DND-41 (cell line): ENCODE measurements at regions not wholly inside any gene's neighbourhood (a gene's known extent, or its start where the extent isn't known, plus 50 kb on each side); places are given as distances from the start of the nearest gene placed in this dataset.

ENCODE experiments used
- ATAC-seq: fragments of 200-7000 bp; cut with Tn5 transposase; 3 replicates; pipeline ENCODE4 v1.9.1; 2021; ENCODE audit warnings: low read depth; ENCODE audit not compliant: insufficient read depth
- DNase-seq: peaks from one replicate; pipeline ENCODE4 v3.0.0-alpha.2; 2020
- H2AFZ ChIP-seq: 2 replicates; pipeline ENCODE4 v1.6.0; 2012; ENCODE audit warnings: low read depth, low read length
- H3K27ac ChIP-seq: 2 replicates; pipeline ENCODE4 v1.5.1; 2012; ENCODE audit warnings: low read length, inconsistent platforms
- H3K27me3 ChIP-seq: fragments of 200-600 bp; sonication (generic); 2 replicates; pipeline ENCODE4 v1.6.0; 2012; ENCODE audit warnings: low read length, mild to moderate bottlenecking, inconsistent platforms; ENCODE audit not compliant: insufficient read depth, poor library complexity
- H3K36me3 ChIP-seq: 2 replicates; pipeline ENCODE4 v1.5.1; 2012; ENCODE audit warnings: low read length, inconsistent platforms; ENCODE audit not compliant: insufficient read depth
- H3K4me1 ChIP-seq: 2 replicates; pipeline ENCODE4 v1.5.1; 2012; ENCODE audit warnings: mild to moderate bottlenecking, low read length; ENCODE audit not compliant: insufficient read depth
- H3K4me2 ChIP-seq: 2 replicates; pipeline ENCODE4 v1.6.0; 2012; ENCODE audit warnings: mild to moderate bottlenecking, moderate library complexity, low read length, inconsistent platforms; ENCODE audit not compliant: insufficient read depth
- H3K4me3 ChIP-seq, 2 experiments: fragments of 200-600 bp in 1 of 2; shearing (Covaris generic) in 1 of 2; 2 replicates each; pipeline ENCODE4 v1.5.1; 2012 to 2016; ENCODE audit warnings: inconsistent platforms in 2 of 2, low read length in 2 of 2, mild to moderate bottlenecking in 2 of 2, low read depth in 1 of 2, moderate library complexity in 1 of 2
- H3K79me2 ChIP-seq: 2 replicates; pipeline ENCODE4 v1.6.0; 2012; ENCODE audit warnings: low read length, inconsistent platforms; ENCODE audit not compliant: insufficient read depth
- H3K9ac ChIP-seq: 2 replicates; pipeline ENCODE4 v1.6.0; 2012; ENCODE audit warnings: low read depth, mild to moderate bottlenecking, inconsistent platforms, low read length, moderate library complexity
- H3K9me3 ChIP-seq: 2 replicates; pipeline ENCODE4 v1.5.1; 2012; ENCODE audit warnings: low read length, moderate library complexity, mild to moderate bottlenecking, inconsistent platforms; ENCODE audit not compliant: insufficient read depth, severe bottlenecking
- H4K20me1 ChIP-seq: 2 replicates; pipeline ENCODE4 v1.6.0; 2012; ENCODE audit warnings: low read length; ENCODE audit not compliant: insufficient read depth
- EZH2 ChIP-seq: IDR thresholded peaks from 3 replicates; pipeline ENCODE4 v1.6.1; 2012; ENCODE audit warnings: borderline replicate concordance, low read depth, mild to moderate bottlenecking, moderate library complexity, low read length, inconsistent platforms; ENCODE audit not compliant: severe bottlenecking
- TF ChIP-seq, protein P1 (sequence below): IDR thresholded peaks from 2 replicates; pipeline ENCODE4 v1.5.1; 2012; ENCODE audit warnings: borderline replicate concordance, low read length, moderate library complexity, mild to moderate bottlenecking; ENCODE audit not compliant: poor library complexity, severe bottlenecking; ENCODE audit errors: extremely low read depth

DNA sequence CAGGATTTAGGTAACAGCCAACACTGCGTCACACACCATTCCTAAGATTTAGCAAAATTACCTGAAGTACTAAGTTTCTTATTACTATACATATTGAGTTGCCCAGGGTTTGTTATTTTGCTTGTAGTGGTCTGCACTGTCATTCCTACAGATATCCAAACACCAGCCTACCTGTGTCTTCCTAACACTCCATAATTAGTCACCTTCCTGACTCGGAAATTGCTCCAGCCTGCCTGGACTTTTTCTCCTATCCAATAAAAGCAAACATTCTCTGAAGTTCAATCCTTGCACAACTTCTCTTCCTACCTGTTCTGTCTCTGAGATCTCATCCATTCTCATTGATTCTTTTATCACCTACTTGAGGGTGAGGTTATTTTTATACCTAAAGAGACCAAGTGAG, 243.9 kb downstream of the NR2F1-AS1 start:
- Histone ChIP-seq H2AFZ (no peak overlapping the region), H3K27me3 (no peaks in the 10 kb centered on the region), H3K4me2 (no peak overlapping the region), H3K4me1 (no peaks in the 10 kb centered on the region), H3K9ac (no peak overlapping the region), H3K36me3 (no peaks in the 10 kb centered on the region), H3K79me2 (no peaks in the 10 kb centered on the region), H3K27ac (no peak overlapping the region), H3K9me3 (no peaks in the 10 kb centered on the region), H3K4me3 (no peak overlapping the region), H4K20me1 (no peaks in the 10 kb centered on the region)
- DNase-seq: no peak
- ATAC-seq: no peak
- TF ChIP-seq EZH2: no peak
- TF ChIP-seq, protein P1, sequence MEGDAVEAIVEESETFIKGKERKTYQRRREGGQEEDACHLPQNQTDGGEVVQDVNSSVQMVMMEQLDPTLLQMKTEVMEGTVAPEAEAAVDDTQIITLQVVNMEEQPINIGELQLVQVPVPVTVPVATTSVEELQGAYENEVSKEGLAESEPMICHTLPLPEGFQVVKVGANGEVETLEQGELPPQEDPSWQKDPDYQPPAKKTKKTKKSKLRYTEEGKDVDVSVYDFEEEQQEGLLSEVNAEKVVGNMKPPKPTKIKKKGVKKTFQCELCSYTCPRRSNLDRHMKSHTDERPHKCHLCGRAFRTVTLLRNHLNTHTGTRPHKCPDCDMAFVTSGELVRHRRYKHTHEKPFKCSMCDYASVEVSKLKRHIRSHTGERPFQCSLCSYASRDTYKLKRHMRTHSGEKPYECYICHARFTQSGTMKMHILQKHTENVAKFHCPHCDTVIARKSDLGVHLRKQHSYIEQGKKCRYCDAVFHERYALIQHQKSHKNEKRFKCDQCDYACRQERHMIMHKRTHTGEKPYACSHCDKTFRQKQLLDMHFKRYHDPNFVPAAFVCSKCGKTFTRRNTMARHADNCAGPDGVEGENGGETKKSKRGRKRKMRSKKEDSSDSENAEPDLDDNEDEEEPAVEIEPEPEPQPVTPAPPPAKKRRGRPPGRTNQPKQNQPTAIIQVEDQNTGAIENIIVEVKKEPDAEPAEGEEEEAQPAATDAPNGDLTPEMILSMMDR: no peak

DNA sequence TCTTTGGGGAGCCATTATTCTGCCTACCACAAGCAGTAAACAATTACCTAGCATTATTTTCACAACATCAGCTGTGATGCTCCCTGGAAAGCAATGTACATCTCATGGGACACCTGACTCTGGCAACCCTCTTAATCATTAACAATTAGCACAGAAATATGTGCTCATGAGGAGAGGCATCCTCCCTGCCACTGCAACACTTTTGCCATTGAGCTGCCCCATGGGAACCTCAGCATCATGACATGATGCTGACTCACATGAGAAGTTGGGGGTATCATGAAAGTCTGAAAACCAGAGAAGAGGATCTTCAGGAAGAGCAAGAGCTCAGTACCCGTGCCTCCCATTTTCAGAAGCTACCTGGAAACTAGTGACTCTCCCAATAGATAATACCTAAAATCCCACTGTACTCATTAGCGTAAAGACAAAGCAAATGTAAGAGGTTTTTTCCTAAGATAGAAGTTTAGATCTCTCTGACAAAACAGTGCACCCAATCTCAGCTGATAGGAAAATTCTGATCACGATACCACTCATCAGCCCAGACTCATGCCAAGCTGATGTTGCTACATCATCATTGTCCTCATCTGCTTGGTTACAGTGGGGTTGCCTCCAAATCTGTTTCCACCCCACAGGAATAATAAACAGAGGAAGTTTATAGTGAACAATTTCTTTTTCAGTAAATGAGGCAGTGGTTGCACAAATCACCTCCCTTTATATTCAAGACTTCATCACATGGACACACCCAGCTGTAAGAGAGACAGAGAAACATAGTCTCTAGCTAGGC, 244.5 kb downstream of the NR2F1-AS1 start:
- TF ChIP-seq, protein P1: no peak
- TF ChIP-seq EZH2: no peak
- no peaks in the 10 kb centered on the region for H3K79me2 ChIP-seq
- H4K20me1 ChIP-seq: no peaks in the 10 kb centered on the region
- H3K9me3 ChIP-seq: no peaks in the 10 kb centered on the region
- no peak overlapping the region for H3K27ac ChIP-seq
- no peak overlapping the region for H2AFZ ChIP-seq
- no peak overlapping the region for H3K9ac ChIP-seq
- DNase-seq (no peak), ATAC-seq (no peak)
- H3K4me2 ChIP-seq: no peak overlapping the region
- no peaks in the 10 kb centered on the region for H3K27me3 ChIP-seq
- H3K4me3 ChIP-seq: no peak overlapping the region
- no peaks in the 10 kb centered on the region for H3K4me1 ChIP-seq
- no peaks in the 10 kb centered on the region for H3K36me3 ChIP-seq

DNA sequence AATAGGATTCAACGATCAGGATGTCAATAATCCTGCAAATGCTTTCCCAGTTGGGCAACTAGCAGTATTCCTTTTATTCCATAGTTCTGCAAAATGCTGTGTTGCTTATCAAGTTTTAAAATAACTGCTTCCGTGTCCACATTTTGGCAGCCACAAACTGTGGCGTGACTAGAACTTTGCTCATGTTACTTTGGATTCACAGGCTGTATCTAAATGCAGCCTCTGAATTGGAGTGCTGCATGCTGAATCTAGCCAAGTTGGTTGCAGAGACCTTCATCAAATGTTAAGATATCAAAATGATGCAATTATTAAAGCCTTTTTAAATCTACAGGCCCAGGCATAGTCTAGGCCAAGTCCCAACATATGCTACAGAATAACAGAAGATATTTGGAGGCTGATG, 249.2 kb downstream of the NR2F1-AS1 start:
- Histone ChIP-seq H3K27ac (no peak overlapping the region), H4K20me1 (no peaks in the 10 kb centered on the region), H3K79me2 (no peaks in the 10 kb centered on the region), H3K27me3 (no peaks in the 10 kb centered on the region), H3K36me3 (no peaks in the 10 kb centered on the region), H3K9ac (no peak overlapping the region), H2AFZ (no peak overlapping the region), H3K4me1 (no peaks in the 10 kb centered on the region), H3K4me2 (no peak overlapping the region), H3K4me3 (no peak overlapping the region), H3K9me3 (no peaks in the 10 kb centered on the region)
- TF ChIP-seq, protein P1: no peak
- TF ChIP-seq EZH2: no peak
- DNase-seq (no peak), ATAC-seq (no peak)

DNA sequence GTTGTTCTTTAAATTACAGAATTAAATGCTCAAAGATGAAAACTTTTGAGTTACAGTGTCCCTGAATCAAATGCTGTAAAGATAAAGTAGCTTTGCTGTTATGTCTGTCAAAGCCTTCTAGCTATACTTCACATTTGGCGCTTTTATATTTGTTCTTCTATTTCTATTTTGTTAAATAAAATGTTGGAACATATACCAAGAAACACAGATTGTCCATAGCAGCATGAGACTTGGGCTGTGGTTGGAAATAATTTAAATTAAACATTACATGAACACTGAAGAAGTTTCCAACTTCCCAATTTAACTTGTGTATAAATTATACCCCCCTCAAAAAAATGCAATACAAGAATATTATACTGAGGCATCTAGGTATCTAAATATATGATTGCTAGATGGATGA, 249.8 kb downstream of the NR2F1-AS1 start:
- H4K20me1 ChIP-seq: no peaks in the 10 kb centered on the region
- H3K79me2 ChIP-seq: no peaks in the 10 kb centered on the region
- ATAC-seq: no peak
- H3K9ac ChIP-seq: no peak overlapping the region
- TF ChIP-seq, protein P1: no peak
- no peak for TF ChIP-seq EZH2
- H2AFZ ChIP-seq: no peak overlapping the region
- H3K27ac ChIP-seq: no peak overlapping the region
- no peak for DNase-seq
- no peaks in the 10 kb centered on the region for H3K36me3 ChIP-seq
- no peaks in the 10 kb centered on the region for H3K27me3 ChIP-seq
- H3K9me3 ChIP-seq: no peaks in the 10 kb centered on the region
- no peaks in the 10 kb centered on the region for H3K4me1 ChIP-seq
- H3K4me3 ChIP-seq: no peak overlapping the region
- no peak overlapping the region for H3K4me2 ChIP-seq
